OCI-LY1 (cell line): ENCODE measurements at regions not wholly inside any gene's neighbourhood (a gene's known extent, or its start where the extent isn't known, plus 50 kb on each side); places are given as distances from the start of the nearest gene placed in this dataset.

Source experiments
- EZH2 ChIP-seq: fragments of 200-600 bp; sonication (generic), shearing (Covaris generic); IDR thresholded peaks from 2 replicates; pipeline ENCODE4 v1.8.0; 2017; ENCODE audit warnings: borderline replicate concordance, mixed run types, mild to moderate bottlenecking, antibody characterized with exemption, low read length, moderate library complexity, mixed read lengths
- TF ChIP-seq, protein P1 (sequence below): fragments of 200-600 bp; sonication (generic), shearing (Covaris generic); IDR thresholded peaks from 2 replicates; pipeline ENCODE4 v1.5.1; 2017; ENCODE audit warnings: mild to moderate bottlenecking, antibody characterized with exemption, low read length, moderate library complexity, mixed read lengths

DNA sequence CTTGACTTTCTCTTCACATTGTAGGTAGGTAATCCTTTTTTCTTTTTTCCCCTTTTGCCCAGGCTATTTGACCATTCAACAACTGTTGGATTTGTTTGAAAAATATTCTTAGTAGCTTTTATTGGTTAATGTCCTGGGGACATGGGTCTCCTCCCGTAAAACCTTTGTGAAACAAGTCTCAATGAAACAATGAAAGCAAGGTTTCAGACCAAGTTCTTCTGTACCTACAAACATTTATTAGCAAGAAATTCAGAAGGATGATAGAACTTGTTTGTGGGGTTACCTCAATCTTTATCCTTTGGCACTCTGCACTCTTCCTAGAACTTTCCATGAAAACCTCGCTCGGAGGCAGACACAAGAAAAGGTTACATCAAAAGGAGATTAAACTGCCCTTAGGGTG, 190.7 kb upstream of the ANK2 start:
- TF ChIP-seq, protein P1, sequence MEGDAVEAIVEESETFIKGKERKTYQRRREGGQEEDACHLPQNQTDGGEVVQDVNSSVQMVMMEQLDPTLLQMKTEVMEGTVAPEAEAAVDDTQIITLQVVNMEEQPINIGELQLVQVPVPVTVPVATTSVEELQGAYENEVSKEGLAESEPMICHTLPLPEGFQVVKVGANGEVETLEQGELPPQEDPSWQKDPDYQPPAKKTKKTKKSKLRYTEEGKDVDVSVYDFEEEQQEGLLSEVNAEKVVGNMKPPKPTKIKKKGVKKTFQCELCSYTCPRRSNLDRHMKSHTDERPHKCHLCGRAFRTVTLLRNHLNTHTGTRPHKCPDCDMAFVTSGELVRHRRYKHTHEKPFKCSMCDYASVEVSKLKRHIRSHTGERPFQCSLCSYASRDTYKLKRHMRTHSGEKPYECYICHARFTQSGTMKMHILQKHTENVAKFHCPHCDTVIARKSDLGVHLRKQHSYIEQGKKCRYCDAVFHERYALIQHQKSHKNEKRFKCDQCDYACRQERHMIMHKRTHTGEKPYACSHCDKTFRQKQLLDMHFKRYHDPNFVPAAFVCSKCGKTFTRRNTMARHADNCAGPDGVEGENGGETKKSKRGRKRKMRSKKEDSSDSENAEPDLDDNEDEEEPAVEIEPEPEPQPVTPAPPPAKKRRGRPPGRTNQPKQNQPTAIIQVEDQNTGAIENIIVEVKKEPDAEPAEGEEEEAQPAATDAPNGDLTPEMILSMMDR, result no peak
- TF ChIP-seq EZH2, result no peak
